SK-N-SH treated with all-trans-retinoic acid at 6 μM for 48 hours (cell line): ENCODE measurements at regions not wholly inside any gene's neighbourhood (a gene's known extent, or its start where the extent isn't known, plus 50 kb on each side); places are given as distances from the start of the nearest gene placed in this dataset.

Experiments used
- BACH2 ChIP-seq: fragments of 250-450 bp; sonication (Bioruptor Pico); IDR thresholded peaks from 2 replicates; pipeline ENCODE4 v1.9.0; 2021; ENCODE audit warnings: mild to moderate bottlenecking, borderline replicate concordance
- CSRNP3 ChIP-seq: fragments of 250-450 bp; sonication (Bioruptor Pico); IDR thresholded peaks from 2 replicates; pipeline ENCODE4 v1.5.1; 2021; ENCODE audit warnings: mild to moderate bottlenecking, moderate library complexity
- GLIS3 ChIP-seq: fragments of 250-450 bp; sonication (Bioruptor Pico); IDR thresholded peaks from 2 replicates; pipeline ENCODE4 v1.5.0; 2020; ENCODE audit warnings: mild to moderate bottlenecking, moderate library complexity
- TCF4 ChIP-seq: fragments of 250-450 bp; sonication (Bioruptor Pico); IDR thresholded peaks from 2 replicates; pipeline ENCODE4 v1.8.0; 2021; ENCODE audit warnings: mild to moderate bottlenecking, moderate library complexity, borderline replicate concordance
- TOX ChIP-seq: fragments of 250-450 bp; sonication (Bioruptor Pico); IDR thresholded peaks from 2 replicates; pipeline ENCODE4 v1.8.0; 2021; ENCODE audit warnings: mild to moderate bottlenecking, moderate library complexity, borderline replicate concordance
- ZC3H10 ChIP-seq: fragments of 250-450 bp; sonication (Bioruptor Pico); IDR thresholded peaks from 2 replicates; pipeline ENCODE4 v1.5.1; 2021; ENCODE audit warnings: mild to moderate bottlenecking, moderate library complexity
- TF ChIP-seq, protein P1 (sequence below): fragments of 250-450 bp; sonication (Bioruptor Pico); IDR thresholded peaks from 2 replicates; pipeline ENCODE4 v1.8.0; 2020; ENCODE audit warnings: mild to moderate bottlenecking, moderate library complexity, borderline replicate concordance

DNA sequence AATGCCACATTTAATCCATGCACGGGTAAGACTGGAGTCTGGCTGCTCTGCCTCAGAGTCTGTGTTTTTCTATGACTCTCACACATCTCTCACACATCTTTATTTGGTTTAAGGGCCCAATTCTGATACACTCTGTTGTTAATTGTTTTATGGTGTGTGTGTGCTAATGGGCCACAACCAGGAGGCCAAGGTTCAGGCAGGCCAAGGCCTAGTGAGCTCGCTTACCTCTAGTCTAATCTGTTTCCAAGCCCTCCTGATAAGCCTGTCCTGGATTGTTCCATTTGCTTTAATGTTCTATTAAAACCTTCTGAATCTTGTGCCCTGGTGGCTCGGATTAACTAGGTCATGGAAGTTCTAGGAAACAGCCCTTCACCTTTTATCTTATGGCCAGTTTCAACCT is 445.4 kb upstream of the DPH6 start:
- TF ChIP-seq TOX (CRISPR knock-in tag) (no peak), ZC3H10 (no peak), GLIS3 (CRISPR knock-in tag) (no peak), CSRNP3 (CRISPR knock-in tag) (no peak), TCF4 (CRISPR knock-in tag) (no peak), BACH2 (no peak)
- TF ChIP-seq, protein P1, sequence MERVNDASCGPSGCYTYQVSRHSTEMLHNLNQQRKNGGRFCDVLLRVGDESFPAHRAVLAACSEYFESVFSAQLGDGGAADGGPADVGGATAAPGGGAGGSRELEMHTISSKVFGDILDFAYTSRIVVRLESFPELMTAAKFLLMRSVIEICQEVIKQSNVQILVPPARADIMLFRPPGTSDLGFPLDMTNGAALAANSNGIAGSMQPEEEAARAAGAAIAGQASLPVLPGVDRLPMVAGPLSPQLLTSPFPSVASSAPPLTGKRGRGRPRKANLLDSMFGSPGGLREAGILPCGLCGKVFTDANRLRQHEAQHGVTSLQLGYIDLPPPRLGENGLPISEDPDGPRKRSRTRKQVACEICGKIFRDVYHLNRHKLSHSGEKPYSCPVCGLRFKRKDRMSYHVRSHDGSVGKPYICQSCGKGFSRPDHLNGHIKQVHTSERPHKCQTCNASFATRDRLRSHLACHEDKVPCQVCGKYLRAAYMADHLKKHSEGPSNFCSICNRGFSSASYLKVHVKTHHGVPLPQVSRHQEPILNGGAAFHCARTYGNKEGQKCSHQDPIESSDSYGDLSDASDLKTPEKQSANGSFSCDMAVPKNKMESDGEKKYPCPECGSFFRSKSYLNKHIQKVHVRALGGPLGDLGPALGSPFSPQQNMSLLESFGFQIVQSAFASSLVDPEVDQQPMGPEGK (CRISPR knock-in tag): no peak
